Peyer's patch (tissue), 4 donors: ENCODE measurements at regions not wholly inside any gene's neighbourhood (a gene's known extent, or its start where the extent isn't known, plus 50 kb on each side); places are given as distances from the start of the nearest gene placed in this dataset.
"Not testable (repeated sequence)": the region's sequence is repeated elsewhere in the genome, so short reads cannot be mapped to it uniquely, and the experiment has no call there.

Experiments used
- DNase-seq, 3 donors: peaks; one replicate each; pipeline ENCODE4 v3.0.0-alpha.2; 2017 to 2019
- H3K27ac ChIP-seq, 4 donors: fragments of 200-600 bp; sonication (generic); one replicate each; pipeline ENCODE4 v1.5.1; 2016 to 2019
- H3K27me3 ChIP-seq, 2 donors: fragments of 200-600 bp; sonication (generic); one replicate each; pipeline ENCODE4 v1.5.1; 2019
- H3K36me3 ChIP-seq, 3 donors: fragments of 200-600 bp; sonication (generic); one replicate each; pipeline ENCODE4 v1.5.1; 2016 to 2019
- H3K4me1 ChIP-seq, 4 donors: fragments of 200-600 bp; sonication (generic); one replicate each; pipeline ENCODE4 v1.5.1; 2016 to 2019
- H3K4me3 ChIP-seq, 4 donors: fragments of 200-600 bp; sonication (generic); 1 replicate in 3 of 4; 2 replicates in 1 of 4; pipeline ENCODE4 v1.5.1; 2016 to 2019; ENCODE audit warnings: mild to moderate bottlenecking in 1 of 4
- H3K9me3 ChIP-seq, 4 donors: fragments of 200-600 bp; sonication (generic); one replicate each; pipeline ENCODE4 v1.5.1; 2016 to 2019; ENCODE audit warnings: mild to moderate bottlenecking in 1 of 4
- POLR2A ChIP-seq, 2 donors: fragments of 450-650 bp; IDR thresholded peaks; one replicate each; pipeline ENCODE4 v1.5.1; 2017; ENCODE audit warnings: antibody characterized with exemption in 2 of 2, mild to moderate bottlenecking in 2 of 2, moderate library complexity in 2 of 2
- TF ChIP-seq, protein P1 (sequence below), 6 experiments: fragments of 450-650 bp in 4 of 6; fragments of 200-600 bp in 2 of 6; sonication (generic) in 1 of 6; IDR thresholded peaks; one replicate each; pipeline ENCODE4 v1.5.1; 2017 to 2019; ENCODE audit warnings: antibody characterized with exemption in 6 of 6, mild to moderate bottlenecking in 3 of 6, moderate library complexity in 1 of 6

DNA sequence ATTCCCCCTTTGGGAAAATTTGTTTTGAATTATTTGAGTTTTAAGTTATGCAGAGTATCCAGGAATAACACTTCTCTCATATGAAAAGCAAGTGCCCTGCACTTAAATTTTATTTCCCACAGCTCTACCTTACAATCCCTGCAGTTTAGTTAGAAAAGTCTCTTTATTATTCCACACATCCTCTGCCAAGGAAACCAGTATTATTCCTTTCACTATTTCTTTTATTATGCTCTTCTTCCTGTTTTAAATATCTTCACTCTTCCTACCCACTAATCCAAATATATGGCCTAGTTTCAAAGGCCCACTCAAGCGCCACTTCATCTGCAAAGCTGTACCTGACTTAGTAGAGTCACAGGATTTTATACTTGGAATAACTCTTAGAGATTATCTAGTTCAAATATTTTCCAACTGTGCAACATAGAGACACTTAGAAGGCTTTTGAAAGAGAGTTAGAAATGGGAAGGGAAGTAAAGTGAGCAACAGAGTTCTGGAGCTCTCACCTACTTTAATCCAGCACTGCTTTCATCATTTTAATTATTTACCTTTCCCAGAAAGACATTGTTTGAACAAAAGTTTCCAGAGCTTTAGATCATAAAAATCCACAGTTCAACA, 97.2 kb upstream of the LYPLAL1 start:
- no peaks in the 10 kb centered on the region for H3K4me1 ChIP-seq
- H3K36me3 ChIP-seq: no peaks in the 10 kb centered on the region
- H3K27me3 ChIP-seq: no peaks in the 10 kb centered on the region
- no peak overlapping the region for H3K27ac ChIP-seq
- no peak for DNase-seq
- H3K9me3 ChIP-seq: no peaks in the 10 kb centered on the region
- H3K4me3 ChIP-seq: no peak overlapping the region
- TF ChIP-seq, protein P1, sequence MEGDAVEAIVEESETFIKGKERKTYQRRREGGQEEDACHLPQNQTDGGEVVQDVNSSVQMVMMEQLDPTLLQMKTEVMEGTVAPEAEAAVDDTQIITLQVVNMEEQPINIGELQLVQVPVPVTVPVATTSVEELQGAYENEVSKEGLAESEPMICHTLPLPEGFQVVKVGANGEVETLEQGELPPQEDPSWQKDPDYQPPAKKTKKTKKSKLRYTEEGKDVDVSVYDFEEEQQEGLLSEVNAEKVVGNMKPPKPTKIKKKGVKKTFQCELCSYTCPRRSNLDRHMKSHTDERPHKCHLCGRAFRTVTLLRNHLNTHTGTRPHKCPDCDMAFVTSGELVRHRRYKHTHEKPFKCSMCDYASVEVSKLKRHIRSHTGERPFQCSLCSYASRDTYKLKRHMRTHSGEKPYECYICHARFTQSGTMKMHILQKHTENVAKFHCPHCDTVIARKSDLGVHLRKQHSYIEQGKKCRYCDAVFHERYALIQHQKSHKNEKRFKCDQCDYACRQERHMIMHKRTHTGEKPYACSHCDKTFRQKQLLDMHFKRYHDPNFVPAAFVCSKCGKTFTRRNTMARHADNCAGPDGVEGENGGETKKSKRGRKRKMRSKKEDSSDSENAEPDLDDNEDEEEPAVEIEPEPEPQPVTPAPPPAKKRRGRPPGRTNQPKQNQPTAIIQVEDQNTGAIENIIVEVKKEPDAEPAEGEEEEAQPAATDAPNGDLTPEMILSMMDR (IDR thresholded peaks at IDR 0.05): no peak
- no peak for TF ChIP-seq POLR2A (IDR thresholded peaks at IDR 0.05)

DNA sequence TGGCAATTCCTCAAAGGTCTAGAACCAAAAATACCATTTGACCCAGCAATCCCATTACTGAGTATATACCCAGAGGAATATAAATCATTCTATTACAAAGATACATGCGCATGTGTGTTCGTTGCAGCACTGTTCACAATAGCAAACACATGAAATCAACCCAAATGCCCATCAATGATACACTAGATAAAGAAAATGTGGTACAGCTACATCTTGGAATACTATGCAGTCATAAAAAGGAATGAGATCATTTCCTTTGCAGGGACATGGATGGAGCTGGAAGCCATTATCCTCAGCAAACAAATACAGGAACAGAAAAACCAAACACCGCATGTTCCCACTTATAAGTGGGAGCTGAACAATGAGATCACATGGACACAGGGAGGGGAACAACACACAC, 95.9 kb upstream of the LYPLAL1 start:
- not testable (repeated sequence) for H3K4me1 ChIP-seq, DNase-seq, H3K27ac ChIP-seq, H3K4me3 ChIP-seq, H3K36me3 ChIP-seq, H3K27me3 ChIP-seq, H3K9me3 ChIP-seq

DNA sequence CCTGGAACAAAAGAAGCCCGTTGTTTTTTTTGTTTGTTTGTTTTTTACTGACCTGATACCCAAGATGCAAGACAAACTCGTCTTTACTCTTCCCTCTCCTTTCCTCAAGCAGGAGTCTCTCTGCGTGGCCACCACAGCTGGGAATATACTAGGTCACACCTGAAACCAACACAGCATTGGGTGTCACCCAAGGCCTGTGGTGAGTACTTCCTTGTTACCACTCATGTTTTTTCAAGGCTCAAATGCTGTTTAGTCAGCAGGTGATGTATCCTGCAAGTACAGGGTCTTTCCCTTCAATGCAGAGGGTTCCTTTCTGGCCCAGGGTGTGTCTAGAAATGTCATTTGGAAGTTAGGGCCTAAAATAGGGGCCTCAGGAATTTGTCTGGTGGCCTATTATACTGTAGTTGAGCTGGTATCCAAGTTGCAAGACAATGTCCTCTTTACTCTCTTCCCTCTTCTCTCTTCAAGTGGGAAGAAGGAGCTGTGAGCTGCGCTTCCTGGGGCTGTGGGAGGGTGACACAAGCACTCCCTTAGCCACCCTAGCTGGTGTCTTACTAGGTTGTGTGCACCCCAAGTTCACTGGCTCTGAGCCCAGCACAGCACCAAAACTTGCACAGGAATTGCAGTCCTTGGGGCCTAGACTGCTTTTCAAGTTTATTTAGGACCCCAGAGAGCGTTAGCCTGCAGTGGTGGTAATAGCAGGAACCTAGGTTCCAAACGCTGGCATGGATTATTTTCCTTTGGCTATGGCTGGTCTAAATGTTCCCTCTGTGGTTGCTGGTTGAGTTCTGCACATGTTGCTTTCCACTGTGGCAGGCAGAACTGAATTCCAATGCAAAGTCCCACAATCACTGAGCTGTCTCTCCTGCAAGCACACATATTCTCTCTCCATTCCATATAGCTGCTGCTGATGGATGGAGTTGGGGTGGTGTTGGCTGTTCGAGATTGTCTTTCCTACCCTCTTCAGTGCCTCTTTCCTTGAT, 91.4 kb upstream of the LYPLAL1 start:
- no peak for TF ChIP-seq POLR2A (IDR thresholded peaks at IDR 0.05)
- TF ChIP-seq, protein P1 (IDR thresholded peaks at IDR 0.05): no peak
- no peak for DNase-seq
- Histone ChIP-seq H3K27me3 (no peaks in the 10 kb centered on the region), H3K27ac (no peak overlapping the region), H3K4me1 (no peaks in the 10 kb centered on the region), H3K36me3 (no peaks in the 10 kb centered on the region), H3K4me3 (no peak overlapping the region), H3K9me3 (no peaks in the 10 kb centered on the region)

DNA sequence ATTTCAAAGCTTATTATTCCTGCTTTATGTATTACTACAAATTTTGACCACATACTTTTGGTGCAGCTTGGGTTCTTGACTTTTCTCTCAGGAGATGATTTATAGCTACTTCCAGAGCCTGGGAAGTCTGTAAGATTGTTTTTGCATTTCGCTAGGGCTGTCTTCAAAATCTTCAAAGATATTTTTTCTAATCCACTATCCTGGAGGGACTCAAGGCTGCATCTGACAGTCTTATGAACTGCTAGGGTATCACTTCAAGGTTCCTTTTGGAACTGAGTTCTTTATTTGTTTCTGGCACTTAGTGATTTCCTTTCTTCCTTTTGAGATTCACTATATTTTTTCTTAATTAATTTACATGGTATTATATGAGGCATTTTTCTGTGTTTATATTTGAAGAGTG, 90.0 kb upstream of the LYPLAL1 start:
- no peaks in the 10 kb centered on the region for H3K9me3 ChIP-seq
- TF ChIP-seq, protein P1 (IDR thresholded peaks at IDR 0.05): no peak
- no peaks in the 10 kb centered on the region for H3K36me3 ChIP-seq
- DNase-seq: no peak
- H3K4me3 ChIP-seq: no peak overlapping the region
- H3K27ac ChIP-seq: no peak overlapping the region
- no peaks in the 10 kb centered on the region for H3K4me1 ChIP-seq
- no peaks in the 10 kb centered on the region for H3K27me3 ChIP-seq

DNA sequence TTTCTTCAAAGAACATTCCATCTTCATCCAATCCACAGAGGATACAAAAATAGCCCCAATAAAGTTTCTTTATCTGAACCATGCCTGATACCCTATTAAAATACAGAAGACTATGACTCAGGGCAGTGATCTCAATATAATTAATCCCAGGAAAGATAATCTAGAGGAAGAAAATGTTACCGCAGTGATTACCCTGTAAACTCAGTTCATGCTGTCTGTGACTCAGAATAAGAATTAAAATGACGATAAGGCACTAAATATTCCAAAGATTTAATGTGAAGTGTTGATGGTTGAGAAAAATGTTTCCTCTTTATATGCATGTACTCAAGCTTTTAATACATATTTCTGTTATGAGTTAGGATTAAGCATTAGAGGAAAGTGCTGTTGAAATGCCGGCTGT, 88.6 kb upstream of the LYPLAL1 start:
- Histone ChIP-seq H3K27me3 (no peaks in the 10 kb centered on the region), H3K27ac (no peak overlapping the region), H3K9me3 (no peaks in the 10 kb centered on the region), H3K4me3 (no peak overlapping the region), H3K4me1 (no peaks in the 10 kb centered on the region), H3K36me3 (no peaks in the 10 kb centered on the region)
- no peak for DNase-seq
- TF ChIP-seq, protein P1 (IDR thresholded peaks at IDR 0.05): no peak
- TF ChIP-seq POLR2A (IDR thresholded peaks at IDR 0.05): no peak

DNA sequence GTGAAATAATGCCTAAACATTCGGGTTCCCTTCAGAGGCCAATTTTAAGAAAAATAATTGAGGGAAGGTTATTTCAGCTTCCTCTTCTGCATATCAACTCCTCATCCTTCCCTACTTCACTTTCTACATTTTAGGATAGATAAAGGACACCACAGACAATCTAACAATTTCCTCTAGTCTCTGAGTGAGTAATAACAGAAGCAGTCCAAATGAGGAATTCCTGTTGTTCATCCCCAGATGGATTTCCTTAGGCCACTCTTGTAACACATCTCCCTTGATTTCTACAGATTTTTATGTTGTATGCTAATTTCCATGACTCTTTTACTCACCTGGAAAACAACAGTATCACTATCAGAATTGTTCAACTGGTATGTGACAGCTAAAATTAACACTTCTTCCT, 87.7 kb upstream of the LYPLAL1 start:
- Histone ChIP-seq H3K9me3 (no peaks in the 10 kb centered on the region), H3K27ac (no peak overlapping the region), H3K4me1 (no peaks in the 10 kb centered on the region), H3K27me3 (no peaks in the 10 kb centered on the region), H3K36me3 (no peaks in the 10 kb centered on the region), H3K4me3 (no peak overlapping the region)
- no peak for DNase-seq
- TF ChIP-seq POLR2A (IDR thresholded peaks at IDR 0.05): no peak
- TF ChIP-seq, protein P1 (IDR thresholded peaks at IDR 0.05): no peak
